Prostate gland (tissue), 2 donors: ENCODE measurements at regions not wholly inside any gene's neighbourhood (a gene's known extent, or its start where the extent isn't known, plus 50 kb on each side); places are given as distances from the start of the nearest gene placed in this dataset.

ENCODE experiments used
- CTCF ChIP-seq, 4 experiments: fragments of 200-600 bp in 2 of 4; fragments of 450-650 bp in 2 of 4; sonication (generic) in 2 of 4; IDR thresholded peaks; 1 replicate in 3 of 4; 2 replicates in 1 of 4; pipeline ENCODE4 v1.5.1; 2016 to 2019; ENCODE audit warnings: antibody characterized with exemption in 4 of 4, mild to moderate bottlenecking in 2 of 4, moderate library complexity in 2 of 4
- POLR2A ChIP-seq: fragments of 450-650 bp; IDR thresholded peaks from one replicate; pipeline ENCODE4 v1.6.1; 2016; ENCODE audit warnings: antibody characterized with exemption, mild to moderate bottlenecking

GRCh38 chr13:103222683-103223082 lies 156.5 kb upstream of the SLC10A2 start:
- no peak for TF ChIP-seq POLR2A
- TF ChIP-seq CTCF (IDR thresholded peaks at IDR 0.05) = no peak
